Activated CD4-positive, alpha-beta memory T cell treated with anti-CD3 and anti-CD28 coated beads, Interleukin-2, amount 10 ng/mL, durations not matched to agents 7 days and 5 days (primary cell): ENCODE measurements at regions not wholly inside any gene's neighbourhood (a gene's known extent, or its start where the extent isn't known, plus 50 kb on each side); places are given as distances from the start of the nearest gene placed in this dataset.

ENCODE experiments used
- CTCF ChIA-PET: fragments of 350-600 bp; sonication (Branson Sonifier 250); formaldehyde crosslinking; loops from one replicate; lab custom pipeline; 2021; ENCODE audit warnings: antibody characterized with exemption, inconsistent platforms; lab: Charles Lee
- POLR2A ChIA-PET: fragments of 350-600 bp; sonication (Branson Sonifier 250); formaldehyde crosslinking; loops from one replicate; lab custom pipeline; 2021; ENCODE audit warnings: antibody characterized with exemption; lab: Charles Lee
- DNase-seq: peaks from one replicate; pipeline ENCODE4 v3.0.0-alpha.2; 2020
- H3K27ac Mint-ChIP-seq: one replicate; pipeline ENCODE4 v1.8.0; 2021; ENCODE audit warnings: mild to moderate bottlenecking, mixed read lengths
- H3K27me3 Mint-ChIP-seq: one replicate; pipeline ENCODE4 v1.8.0; 2021; ENCODE audit warnings: mixed read lengths
- H3K36me3 Mint-ChIP-seq: one replicate; pipeline ENCODE4 v1.8.0; 2021; ENCODE audit warnings: low read depth, mixed read lengths
- H3K4me1 Mint-ChIP-seq: one replicate; pipeline ENCODE4 v1.8.0; 2021; ENCODE audit warnings: mixed read lengths
- H3K4me3 Mint-ChIP-seq: one replicate; pipeline ENCODE4 v1.8.0; 2021; ENCODE audit warnings: mild to moderate bottlenecking, mixed read lengths
- H3K9me3 Mint-ChIP-seq: one replicate; pipeline ENCODE4 v1.8.0; 2021; ENCODE audit warnings: mixed read lengths

- ChIA-PET POLR2A (no interaction called here), CTCF (interaction anchor here (0.8 kb wide), 1 partner anchor 8 kb away, joined by 5 read pairs; no protein-coding TSS in a partner anchor)
- DNase-seq = no peak
- Mint-ChIP-seq H3K4me1 (no peaks in the 10 kb centered on the region), H3K27me3 (no peaks in the 10 kb centered on the region), H3K4me3 (no peak overlapping the region), H3K27ac (no peak overlapping the region), H3K36me3 (no peaks in the 10 kb centered on the region), H3K9me3 (no peaks in the 10 kb centered on the region)
Measured at GRCh38 chr16:51376080-51376479, 225.0 kb upstream of the SALL1 start.

- CTCF ChIA-PET = no interaction called here
- Mint-ChIP-seq H3K27ac (no peak overlapping the region), H3K27me3 (no peaks in the 10 kb centered on the region), H3K4me1 (no peaks in the 10 kb centered on the region), H3K9me3 (no peaks in the 10 kb centered on the region), H3K4me3 (no peak overlapping the region), H3K36me3 (no peaks in the 10 kb centered on the region)
- no peak for DNase-seq
- POLR2A ChIA-PET = no interaction called here
Measured at GRCh38 chr16:51374790-51375189, 223.7 kb upstream of the SALL1 start.

- Mint-ChIP-seq H3K27ac (no peak overlapping the region), H3K4me3 (no peak overlapping the region), H3K27me3 (no peaks in the 10 kb centered on the region), H3K4me1 (no peaks in the 10 kb centered on the region), H3K9me3 (peaks cover under 1% of the 10 kb centered on the region), H3K36me3 (no peaks in the 10 kb centered on the region)
- CTCF ChIA-PET = no interaction called here
- no peak for DNase-seq
- POLR2A ChIA-PET = no interaction called here
Measured at GRCh38 chr16:51374346-51374745, 223.3 kb upstream of the SALL1 start.

GRCh38 chr16:51365715-51366114 lies 214.6 kb upstream of the SALL1 start:
- peaks cover 3% of the 10 kb centered on the region for H3K9me3 Mint-ChIP-seq
- no peaks in the 10 kb centered on the region for H3K36me3 Mint-ChIP-seq
- POLR2A ChIA-PET = no interaction called here
- no peak overlapping the region for H3K4me3 Mint-ChIP-seq
- H3K4me1 Mint-ChIP-seq = no peaks in the 10 kb centered on the region
- DNase-seq = no peak
- no peaks in the 10 kb centered on the region for H3K27me3 Mint-ChIP-seq
- no peak overlapping the region for H3K27ac Mint-ChIP-seq
- CTCF ChIA-PET = no interaction called here

- Mint-ChIP-seq H3K27ac (no peak overlapping the region), H3K9me3 (peaks cover 3% of the 10 kb centered on the region), H3K36me3 (no peaks in the 10 kb centered on the region), H3K4me3 (no peak overlapping the region), H3K4me1 (no peaks in the 10 kb centered on the region), H3K27me3 (no peaks in the 10 kb centered on the region)
- DNase-seq = no peak
- ChIA-PET CTCF (no interaction called here), POLR2A (no interaction called here)
Measured at GRCh38 chr16:51359141-51359955, 208.3 kb upstream of the SALL1 start.

- Mint-ChIP-seq H3K4me3 (no peak overlapping the region), H3K27ac (no peak overlapping the region), H3K9me3 (peaks cover 3% of the 10 kb centered on the region), H3K4me1 (no peaks in the 10 kb centered on the region), H3K36me3 (no peaks in the 10 kb centered on the region), H3K27me3 (no peaks in the 10 kb centered on the region)
- ChIA-PET CTCF (no interaction called here), POLR2A (no interaction called here)
- no peak for DNase-seq
Measured at GRCh38 chr16:51357839-51358238, 206.8 kb upstream of the SALL1 start.

- Mint-ChIP-seq H3K36me3 (no peaks in the 10 kb centered on the region), H3K27ac (no peak overlapping the region), H3K4me1 (no peaks in the 10 kb centered on the region), H3K27me3 (no peaks in the 10 kb centered on the region), H3K4me3 (no peak overlapping the region), H3K9me3 (peaks cover 3% of the 10 kb centered on the region)
- ChIA-PET CTCF (no interaction called here), POLR2A (no interaction called here)
- DNase-seq = no peak
Measured at GRCh38 chr16:51355875-51356274, 204.8 kb upstream of the SALL1 start.

GRCh38 chr16:51355195-51355594 lies 204.1 kb upstream of the SALL1 start:
- Mint-ChIP-seq H3K4me1 (no peaks in the 10 kb centered on the region), H3K27ac (no peak overlapping the region), H3K27me3 (no peaks in the 10 kb centered on the region), H3K9me3 (peaks cover 3% of the 10 kb centered on the region), H3K36me3 (no peaks in the 10 kb centered on the region), H3K4me3 (no peak overlapping the region)
- POLR2A ChIA-PET = no interaction called here
- no peak for DNase-seq
- CTCF ChIA-PET = no interaction called here

GRCh38 chr16:51353055-51353454 lies 202.0 kb upstream of the SALL1 start:
- ChIA-PET CTCF (no interaction called here), POLR2A (no interaction called here)
- Mint-ChIP-seq H3K27ac (no peak overlapping the region), H3K4me3 (no peak overlapping the region), H3K36me3 (no peaks in the 10 kb centered on the region), H3K9me3 (peaks cover 3% of the 10 kb centered on the region), H3K27me3 (no peaks in the 10 kb centered on the region), H3K4me1 (no peaks in the 10 kb centered on the region)
- DNase-seq = no peak

- no peak overlapping the region for H3K27ac Mint-ChIP-seq
- ChIA-PET CTCF (no interaction called here), POLR2A (no interaction called here)
- H3K4me1 Mint-ChIP-seq = no peaks in the 10 kb centered on the region
- DNase-seq = no peak
- no peak overlapping the region for H3K4me3 Mint-ChIP-seq
- H3K36me3 Mint-ChIP-seq = no peaks in the 10 kb centered on the region
- H3K27me3 Mint-ChIP-seq = no peaks in the 10 kb centered on the region
- no peaks in the 10 kb centered on the region for H3K9me3 Mint-ChIP-seq
Measured at GRCh38 chr16:51349626-51350025, 198.6 kb upstream of the SALL1 start.

GRCh38 chr16:51343411-51343810 lies 192.3 kb upstream of the SALL1 start:
- DNase-seq = no peak
- no peaks in the 10 kb centered on the region for H3K4me1 Mint-ChIP-seq
- ChIA-PET CTCF (no interaction called here), POLR2A (no interaction called here)
- no peak overlapping the region for H3K27ac Mint-ChIP-seq
- H3K27me3 Mint-ChIP-seq = no peaks in the 10 kb centered on the region
- H3K36me3 Mint-ChIP-seq = no peaks in the 10 kb centered on the region
- H3K4me3 Mint-ChIP-seq = no peak overlapping the region
- peaks cover 2% of the 10 kb centered on the region for H3K9me3 Mint-ChIP-seq

- Mint-ChIP-seq H3K36me3 (no peaks in the 10 kb centered on the region), H3K9me3 (peaks cover 4% of the 10 kb centered on the region), H3K27ac (no peak overlapping the region), H3K4me3 (no peak overlapping the region), H3K27me3 (no peaks in the 10 kb centered on the region), H3K4me1 (no peaks in the 10 kb centered on the region)
- POLR2A ChIA-PET = no interaction called here
- DNase-seq = no peak
- CTCF ChIA-PET = no interaction called here
Measured at GRCh38 chr16:51341204-51341603, 190.1 kb upstream of the SALL1 start.

GRCh38 chr16:51337662-51338061 lies 186.6 kb upstream of the SALL1 start:
- CTCF ChIA-PET = no interaction called here
- POLR2A ChIA-PET = no interaction called here
- Mint-ChIP-seq H3K36me3 (no peaks in the 10 kb centered on the region), H3K27me3 (no peaks in the 10 kb centered on the region), H3K27ac (no peak overlapping the region), H3K4me3 (no peak overlapping the region), H3K9me3 (peaks cover 6% of the 10 kb centered on the region), H3K4me1 (no peaks in the 10 kb centered on the region)
- DNase-seq = no peak

- no peak for DNase-seq
- no peak overlapping the region for H3K27ac Mint-ChIP-seq
- POLR2A ChIA-PET = no interaction called here
Measured at GRCh38 chr16:51328733-51329132, 177.7 kb upstream of the SALL1 start.

More at GRCh38 chr16:51328733-51329132, 177.7 kb upstream of the SALL1 start:
- Mint-ChIP-seq H3K4me1 (no peaks in the 10 kb centered on the region), H3K27me3 (no peaks in the 10 kb centered on the region), H3K4me3 (no peak overlapping the region), H3K36me3 (no peaks in the 10 kb centered on the region), H3K9me3 (no peaks in the 10 kb centered on the region)
- CTCF ChIA-PET = no interaction called here
